ENCODE measurements at regions not wholly inside any gene's neighbourhood (a gene's known extent, or its start where the extent isn't known, plus 50 kb on each side); places are given as distances from the start of the nearest gene placed in this dataset.

GRCh38 chr10:78155722-78156121 is 122.1 kb downstream of the RPS24 start:
- no peak for TF ChIP-seq SIN3A (IDR thresholded peaks at IDR 0.05; ENCODE audit: borderline replicate concordance, insufficient read depth, low read length)
- no peak for TF ChIP-seq REST (IDR thresholded peaks at IDR 0.05; ENCODE audit: insufficient read depth in 1 of 2, low read depth in 2 of 2, low read length in 2 of 2)
